Panc1 (cell line): ENCODE measurements at regions not wholly inside any gene's neighbourhood (a gene's known extent, or its start where the extent isn't known, plus 50 kb on each side); places are given as distances from the start of the nearest gene placed in this dataset.

Experiments used
- ATAC-seq: fragments of 200-7000 bp; cut with Tn5 transposase; 2 replicates; pipeline ENCODE4 v1.9.1; 2020; ENCODE audit warnings: mild to moderate bottlenecking, moderate library complexity
- BruUV-seq: library from RNA; stranded (reverse); fragments of 400-500 nt; replicated peaks from 2 replicates; lab custom pipeline; 2021; lab: Mats Ljungman, UMichigan
- CTCF ChIA-PET: fragments of 300-600 bp; sonication (Branson Sonifier 250); formaldehyde crosslinking; loops from one replicate; lab custom pipeline; 2022; ENCODE audit warnings: antibody characterized with exemption; lab: Charles Lee
- POLR2A ChIA-PET: fragments of 300-600 bp; sonication (Branson Sonifier 250); formaldehyde crosslinking; loops from one replicate; lab custom pipeline; 2022; ENCODE audit warnings: antibody characterized with exemption; lab: Charles Lee
- DNase-seq: peaks from one replicate; pipeline ENCODE4 v3.0.0-alpha.2; 2010; ENCODE audit warnings: low read depth, low spot score
- H3K27ac ChIP-seq: 2 replicates; pipeline ENCODE4 v1.5.1; 2011; ENCODE audit warnings: mild to moderate bottlenecking, low read length, inconsistent platforms
- H3K27me3 ChIP-seq: fragments of 200-500 bp; sonication (Bioruptor generic); 2 replicates; pipeline ENCODE4 v1.6.0; 2014; ENCODE audit warnings: low read length, inconsistent platforms; ENCODE audit not compliant: control insufficient read depth, insufficient read depth
- H3K36me3 ChIP-seq: fragments of 200-500 bp; sonication (Bioruptor generic); 2 replicates; pipeline ENCODE4 v1.5.1; 2014; ENCODE audit warnings: inconsistent platforms, mild to moderate bottlenecking, low read length, moderate library complexity; ENCODE audit not compliant: control insufficient read depth, insufficient read depth
- H3K4me1 ChIP-seq: 2 replicates; pipeline ENCODE4 v1.5.1; 2011; ENCODE audit warnings: inconsistent platforms, mild to moderate bottlenecking, low read length, moderate library complexity; ENCODE audit not compliant: control insufficient read depth, insufficient read depth
- H3K4me3 ChIP-seq, 2 experiments: 2 replicates each; pipeline ENCODE4 v1.5.1; 2011 to 2012; ENCODE audit warnings: low read depth in 2 of 2, low read length in 2 of 2, mild to moderate bottlenecking in 2 of 2, inconsistent platforms in 1 of 2, moderate library complexity in 1 of 2
- H3K9me3 ChIP-seq: fragments of 200-500 bp; sonication (Bioruptor generic); 2 replicates; pipeline ENCODE4 v1.5.1; 2014; ENCODE audit warnings: low read depth, mild to moderate bottlenecking, inconsistent platforms, low read length, moderate library complexity; ENCODE audit not compliant: control insufficient read depth, insufficient read depth
- CTCF ChIP-seq: fragments of 450-650 bp; IDR thresholded peaks from 2 replicates; pipeline ENCODE4 v1.5.1; 2017; ENCODE audit warnings: mild to moderate bottlenecking
- POLR2AphosphoS5 ChIP-seq: IDR thresholded peaks from 2 replicates; pipeline ENCODE4 v1.6.1; 2012; ENCODE audit warnings: mild to moderate bottlenecking, low read depth, low read length, moderate library complexity
- REST ChIP-seq, 2 experiments: IDR thresholded peaks; 2 replicates each; pipeline ENCODE4 v1.6.1; 2011 to 2012; ENCODE audit warnings: low read depth in 2 of 2, control low read depth in 1 of 2, low read length in 1 of 2, mild to moderate bottlenecking in 1 of 2, moderate library complexity in 1 of 2; ENCODE audit not compliant: insufficient read depth in 1 of 2
- SIN3A ChIP-seq: IDR thresholded peaks from 2 replicates; pipeline ENCODE4 v1.6.1; 2012; ENCODE audit warnings: low read depth, mild to moderate bottlenecking, low read length, moderate library complexity, borderline replicate concordance; ENCODE audit not compliant: insufficient read depth
- TCF7L2 ChIP-seq: IDR thresholded peaks from 2 replicates; pipeline ENCODE4 v1.6.1; 2011; ENCODE audit warnings: mild to moderate bottlenecking, low read depth, low read length, inconsistent platforms
- in situ Hi-C: cut with HindIII; loops from 2 replicates; pipeline ENCODE4 v1.10.0; 2016; ENCODE audit warnings: low sequenced_read_pairs, low pct_unique_long_range_greater_than_20kb
- intact Hi-C: fragments of 100-400 bp; cut with micrococcal nuclease; formaldehyde crosslinking; loops from one replicate; pipeline ENCODE4 v1.10.0; 2022; ENCODE audit not compliant: unreplicated experiment

- Histone ChIP-seq H3K27me3 (no peaks in the 10 kb centered on the region), H3K27ac (no peak overlapping the region), H3K4me3 (no peak overlapping the region), H3K4me1 (no peaks in the 10 kb centered on the region), H3K9me3 (no peaks in the 10 kb centered on the region), H3K36me3 (no peaks in the 10 kb centered on the region)
- DNase-seq (no peak), ATAC-seq (no peak)
- POLR2A ChIA-PET = no interaction called here
- BruUV-seq = no TSS peak
- TF ChIP-seq POLR2AphosphoS5 = no peak
- no peak for TF ChIP-seq TCF7L2
- no peak for TF ChIP-seq SIN3A
- TF ChIP-seq CTCF = no peak
- TF ChIP-seq REST (IDR thresholded peaks at IDR 0.05; ENCODE audit: insufficient read depth in 1 of 2, low read depth in 2 of 2, low read length in 1 of 2) = no peak
- intact Hi-C loops = no loop called here
- CTCF ChIA-PET = no interaction called here
- in situ Hi-C loops = no loop called here
Measured at GRCh38 chrX:42437211-42437610, 340.8 kb downstream of the PPP1R2C start.

- no peaks in the 10 kb centered on the region for H3K36me3 ChIP-seq
- ChIA-PET POLR2A (no interaction called here), CTCF (no interaction called here)
- no peak overlapping the region for H3K4me3 ChIP-seq
- no peak overlapping the region for H3K27ac ChIP-seq
- ATAC-seq (no peak), DNase-seq (no peak)
- TF ChIP-seq TCF7L2 (no peak), CTCF (no peak)
- no peaks in the 10 kb centered on the region for H3K4me1 ChIP-seq
- H3K27me3 ChIP-seq = no peaks in the 10 kb centered on the region
- intact Hi-C loops = no loop called here
- in situ Hi-C loops = no loop called here
- no peaks in the 10 kb centered on the region for H3K9me3 ChIP-seq
- BruUV-seq = no TSS peak
Measured at GRCh38 chrX:42434458-42435166, 343.4 kb downstream of the PPP1R2C start.
